Smooth muscle cell (in vitro differentiated cells): ENCODE measurements at regions not wholly inside any gene's neighbourhood (a gene's known extent, or its start where the extent isn't known, plus 50 kb on each side); places are given as distances from the start of the nearest gene placed in this dataset.

ENCODE experiments used
- DNase-seq: peaks from one replicate; lab custom pipeline; 2025; ENCODE audit not compliant: unreplicated experiment; lab: John Stamatoyannopoulos, UW
- H2AFZ ChIP-seq: fragments of 200-600 bp; sonication (generic); 2 replicates; pipeline ENCODE4 v1.6.0; 2016; ENCODE audit warnings: antibody characterized with exemption, low read depth, mild to moderate bottlenecking
- H3F3A ChIP-seq: fragments of 200-600 bp; sonication (generic); 2 replicates; pipeline ENCODE4 v1.6.0; 2017; ENCODE audit warnings: antibody characterized with exemption, low read depth
- H3K27ac ChIP-seq: fragments of 200-600 bp; sonication (generic); 2 replicates; pipeline ENCODE4 v1.5.1; 2016; ENCODE audit warnings: low read depth, mild to moderate bottlenecking
- H3K27me3 ChIP-seq: fragments of 200-600 bp; sonication (generic); 2 replicates; pipeline ENCODE4 v1.6.1; 2016; ENCODE audit warnings: low read depth, mild to moderate bottlenecking
- H3K36me3 ChIP-seq: fragments of 200-600 bp; sonication (generic); 2 replicates; pipeline ENCODE4 v1.5.1; 2016; ENCODE audit warnings: low read depth
- H3K4me1 ChIP-seq: fragments of 200-600 bp; sonication (generic); 2 replicates; pipeline ENCODE4 v1.5.1; 2016; ENCODE audit warnings: low read depth
- H3K4me2 ChIP-seq: fragments of 200-600 bp; sonication (generic); 2 replicates; pipeline ENCODE4 v1.6.0; 2016; ENCODE audit warnings: mild to moderate bottlenecking
- H3K4me3 ChIP-seq: fragments of 200-600 bp; sonication (generic); 2 replicates; pipeline ENCODE4 v1.5.1; 2016; ENCODE audit warnings: mild to moderate bottlenecking
- H3K79me2 ChIP-seq: fragments of 200-600 bp; sonication (generic); 2 replicates; pipeline ENCODE4 v1.6.0; 2016; ENCODE audit warnings: low read depth, mild to moderate bottlenecking
- H3K9ac ChIP-seq: fragments of 200-600 bp; sonication (generic); 2 replicates; pipeline ENCODE4 v1.6.0; 2016; ENCODE audit warnings: low read depth
- H3K9me3 ChIP-seq: fragments of 200-600 bp; sonication (generic); replicated peaks from 2 replicates; pipeline ENCODE4 v1.5.1; 2016; ENCODE audit warnings: low read depth
- H4K20me1 ChIP-seq: fragments of 200-600 bp; sonication (generic); 2 replicates; pipeline ENCODE4 v1.6.0; 2016; ENCODE audit warnings: low read depth
- CTCF ChIP-seq: fragments of 200-600 bp; sonication (generic); IDR thresholded peaks from 2 replicates; pipeline ENCODE4 v1.5.1; 2017; ENCODE audit warnings: borderline replicate concordance, mild to moderate bottlenecking, antibody characterized with exemption; ENCODE audit not compliant: insufficient read depth, poor library complexity, severe bottlenecking
- WGBS: methylation state at CpG from one replicate; pipeline ENCODE4 v1.1.7; 2016; ENCODE audit warnings: low lambda C conversion rate; 5-methylcytosine and 5-hydroxymethylcytosine counted together

DNA sequence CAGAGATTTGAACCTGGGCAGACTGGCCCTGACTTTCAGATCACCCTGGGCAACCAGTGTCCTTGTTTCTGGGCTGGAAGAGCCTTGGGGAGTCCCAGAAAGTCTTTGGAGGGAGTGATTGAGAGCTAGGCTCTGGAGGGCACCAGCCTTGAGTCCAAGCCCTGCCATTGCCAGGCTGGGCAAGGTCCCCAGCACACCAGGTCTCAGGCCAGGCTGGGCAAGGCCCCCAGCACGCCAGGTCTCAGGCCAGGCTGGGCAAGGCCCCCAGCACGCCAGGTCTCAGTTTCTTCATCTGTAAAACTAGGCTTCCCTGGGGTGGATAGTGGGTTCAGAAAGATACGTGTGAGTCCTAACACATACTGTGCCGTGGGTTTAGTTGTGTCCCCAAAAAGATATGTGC is 135.0 kb downstream of the IRF8 start:
- peaks cover 4% of the 10 kb centered on the region for H3K27me3 ChIP-seq
- H3K79me2 ChIP-seq, result no peaks in the 10 kb centered on the region
- H3K4me3 ChIP-seq, result no peak overlapping the region
- no peak overlapping the region for H3K27ac ChIP-seq
- WGBS, result 92% methylated on average over 4 of the region's 4 CpGs
- no peak for DNase-seq
- no peak overlapping the region for H3K4me2 ChIP-seq
- no peak for TF ChIP-seq CTCF
- H3K4me1 ChIP-seq, result peaks cover 15% of the 10 kb centered on the region
- H2AFZ ChIP-seq, result no peak overlapping the region
- H3K36me3 ChIP-seq, result no peaks in the 10 kb centered on the region
- no peak overlapping the region for H3K9ac ChIP-seq
- no peaks in the 10 kb centered on the region for H4K20me1 ChIP-seq
- no peaks in the 10 kb centered on the region for H3K9me3 ChIP-seq
- H3F3A ChIP-seq, result no peaks in the 10 kb centered on the region

DNA sequence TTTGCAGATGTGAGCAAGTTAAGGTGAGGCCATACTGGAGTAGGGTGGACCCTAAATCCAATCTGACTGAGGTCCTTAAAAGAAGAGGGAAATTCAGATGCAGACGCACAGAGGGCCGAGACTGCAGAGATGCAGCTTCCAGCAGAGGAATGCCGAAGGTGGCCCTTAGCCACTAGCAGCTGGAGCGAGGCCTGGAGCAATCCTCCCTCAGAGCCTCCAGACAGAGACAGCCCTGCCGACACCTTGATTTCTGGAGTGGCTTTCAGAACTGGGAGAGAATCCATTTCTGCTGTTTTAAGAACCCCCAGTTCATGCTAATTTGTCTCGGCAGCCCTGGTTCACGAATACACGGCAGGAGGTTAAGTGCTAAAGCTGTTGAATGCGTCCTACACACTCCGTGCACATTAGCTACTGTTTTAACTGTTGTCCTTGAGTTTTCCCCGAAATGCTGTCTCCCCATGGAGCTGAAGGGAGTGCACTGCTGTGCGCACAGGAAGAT is 135.5 kb downstream of the IRF8 start:
- no peak overlapping the region for H3K4me3 ChIP-seq
- no peak for DNase-seq
- peaks cover 4% of the 10 kb centered on the region for H3K27me3 ChIP-seq
- no peaks in the 10 kb centered on the region for H3K9me3 ChIP-seq
- H3K9ac ChIP-seq, result no peak overlapping the region
- H3K36me3 ChIP-seq, result no peaks in the 10 kb centered on the region
- H3K4me1 ChIP-seq, result peaks cover 15% of the 10 kb centered on the region
- H4K20me1 ChIP-seq, result no peaks in the 10 kb centered on the region
- H2AFZ ChIP-seq, result no peak overlapping the region
- H3K27ac ChIP-seq, result no peak overlapping the region
- WGBS, result 88% methylated on average over 12 of the region's 12 CpGs
- no peaks in the 10 kb centered on the region for H3F3A ChIP-seq
- no peak for TF ChIP-seq CTCF
- H3K79me2 ChIP-seq, result no peaks in the 10 kb centered on the region
- H3K4me2 ChIP-seq, result no peak overlapping the region

DNA sequence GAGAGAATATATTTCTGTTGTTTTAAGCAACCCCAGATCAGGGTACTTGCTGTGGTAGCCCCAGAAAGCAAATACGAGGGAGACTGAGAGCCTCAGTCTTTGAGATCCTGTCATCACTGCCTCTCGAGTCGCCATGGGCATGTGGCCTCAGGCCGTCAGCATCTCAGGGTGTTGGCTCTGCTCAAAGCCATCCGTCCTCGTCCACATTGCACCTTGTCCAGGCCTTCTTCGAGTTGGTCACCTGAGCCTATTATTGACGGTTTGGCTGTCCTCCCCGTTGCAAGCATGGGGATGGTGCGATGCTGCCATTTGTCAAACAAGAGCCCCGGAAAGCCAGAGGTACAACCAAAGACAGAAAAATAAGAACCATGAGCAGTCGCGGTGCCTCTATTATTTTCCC is 136.9 kb downstream of the IRF8 start:
- no peaks in the 10 kb centered on the region for H3K36me3 ChIP-seq
- H3K27me3 ChIP-seq, result peaks cover 4% of the 10 kb centered on the region
- no peaks in the 10 kb centered on the region for H4K20me1 ChIP-seq
- peaks cover 15% of the 10 kb centered on the region for H3K4me1 ChIP-seq
- DNase-seq, result no peak
- 95% methylated on average over 13 of the region's 13 CpGs for WGBS
- H3K4me2 ChIP-seq, result no peak overlapping the region
- TF ChIP-seq CTCF, result no peak
- no peak overlapping the region for H2AFZ ChIP-seq
- H3K9ac ChIP-seq, result no peak overlapping the region
- H3F3A ChIP-seq, result no peaks in the 10 kb centered on the region
- H3K79me2 ChIP-seq, result no peaks in the 10 kb centered on the region
- H3K27ac ChIP-seq, result no peak overlapping the region
- no peaks in the 10 kb centered on the region for H3K9me3 ChIP-seq
- H3K4me3 ChIP-seq, result no peak overlapping the region
